ENCODE measurements at regions not wholly inside any gene's neighbourhood (a gene's known extent, or its start where the extent isn't known, plus 50 kb on each side); places are given as distances from the start of the nearest gene placed in this dataset.
"Not testable (repeated sequence)": the region's sequence is repeated elsewhere in the genome, so short reads cannot be mapped to it uniquely, and the experiment has no call there.

DNA sequence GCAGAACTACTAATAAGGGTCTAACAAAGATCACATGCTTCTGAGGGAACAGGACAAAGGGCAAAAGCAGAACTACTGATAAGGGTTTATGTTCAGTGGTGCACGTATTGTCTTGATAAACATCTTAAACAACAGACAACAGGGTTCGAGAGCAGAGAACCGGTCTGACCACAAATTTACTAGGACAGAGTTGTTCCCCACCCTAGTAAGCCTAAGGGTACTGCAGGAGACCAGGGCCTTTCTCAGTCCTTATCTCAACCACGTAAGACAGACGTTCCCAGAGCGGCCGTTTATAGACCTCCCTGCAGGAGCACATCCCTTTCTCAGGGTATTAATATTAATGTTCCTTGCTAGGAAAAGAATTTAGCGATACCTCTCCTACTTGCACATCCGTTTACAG lies 1089.5 kb upstream of the ATXN8OS start:
- TF ChIP-seq, protein P1, sequence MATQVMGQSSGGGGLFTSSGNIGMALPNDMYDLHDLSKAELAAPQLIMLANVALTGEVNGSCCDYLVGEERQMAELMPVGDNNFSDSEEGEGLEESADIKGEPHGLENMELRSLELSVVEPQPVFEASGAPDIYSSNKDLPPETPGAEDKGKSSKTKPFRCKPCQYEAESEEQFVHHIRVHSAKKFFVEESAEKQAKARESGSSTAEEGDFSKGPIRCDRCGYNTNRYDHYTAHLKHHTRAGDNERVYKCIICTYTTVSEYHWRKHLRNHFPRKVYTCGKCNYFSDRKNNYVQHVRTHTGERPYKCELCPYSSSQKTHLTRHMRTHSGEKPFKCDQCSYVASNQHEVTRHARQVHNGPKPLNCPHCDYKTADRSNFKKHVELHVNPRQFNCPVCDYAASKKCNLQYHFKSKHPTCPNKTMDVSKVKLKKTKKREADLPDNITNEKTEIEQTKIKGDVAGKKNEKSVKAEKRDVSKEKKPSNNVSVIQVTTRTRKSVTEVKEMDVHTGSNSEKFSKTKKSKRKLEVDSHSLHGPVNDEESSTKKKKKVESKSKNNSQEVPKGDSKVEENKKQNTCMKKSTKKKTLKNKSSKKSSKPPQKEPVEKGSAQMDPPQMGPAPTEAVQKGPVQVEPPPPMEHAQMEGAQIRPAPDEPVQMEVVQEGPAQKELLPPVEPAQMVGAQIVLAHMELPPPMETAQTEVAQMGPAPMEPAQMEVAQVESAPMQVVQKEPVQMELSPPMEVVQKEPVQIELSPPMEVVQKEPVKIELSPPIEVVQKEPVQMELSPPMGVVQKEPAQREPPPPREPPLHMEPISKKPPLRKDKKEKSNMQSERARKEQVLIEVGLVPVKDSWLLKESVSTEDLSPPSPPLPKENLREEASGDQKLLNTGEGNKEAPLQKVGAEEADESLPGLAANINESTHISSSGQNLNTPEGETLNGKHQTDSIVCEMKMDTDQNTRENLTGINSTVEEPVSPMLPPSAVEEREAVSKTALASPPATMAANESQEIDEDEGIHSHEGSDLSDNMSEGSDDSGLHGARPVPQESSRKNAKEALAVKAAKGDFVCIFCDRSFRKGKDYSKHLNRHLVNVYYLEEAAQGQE (tag by site-specific recombination; IDR thresholded peaks at IDR 0.05): not testable (repeated sequence)
- TF ChIP-seq, protein P2, sequence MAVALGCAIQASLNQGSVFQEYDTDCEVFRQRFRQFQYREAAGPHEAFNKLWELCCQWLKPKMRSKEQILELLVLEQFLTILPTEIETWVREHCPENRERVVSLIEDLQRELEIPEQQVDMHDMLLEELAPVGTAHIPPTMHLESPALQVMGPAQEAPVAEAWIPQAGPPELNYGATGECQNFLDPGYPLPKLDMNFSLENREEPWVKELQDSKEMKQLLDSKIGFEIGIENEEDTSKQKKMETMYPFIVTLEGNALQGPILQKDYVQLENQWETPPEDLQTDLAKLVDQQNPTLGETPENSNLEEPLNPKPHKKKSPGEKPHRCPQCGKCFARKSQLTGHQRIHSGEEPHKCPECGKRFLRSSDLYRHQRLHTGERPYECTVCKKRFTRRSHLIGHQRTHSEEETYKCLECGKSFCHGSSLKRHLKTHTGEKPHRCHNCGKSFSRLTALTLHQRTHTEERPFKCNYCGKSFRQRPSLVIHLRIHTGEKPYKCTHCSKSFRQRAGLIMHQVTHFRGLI (tag by site-specific recombination; IDR thresholded peaks at IDR 0.05): not testable (repeated sequence)
- TF ChIP-seq, protein P3, sequence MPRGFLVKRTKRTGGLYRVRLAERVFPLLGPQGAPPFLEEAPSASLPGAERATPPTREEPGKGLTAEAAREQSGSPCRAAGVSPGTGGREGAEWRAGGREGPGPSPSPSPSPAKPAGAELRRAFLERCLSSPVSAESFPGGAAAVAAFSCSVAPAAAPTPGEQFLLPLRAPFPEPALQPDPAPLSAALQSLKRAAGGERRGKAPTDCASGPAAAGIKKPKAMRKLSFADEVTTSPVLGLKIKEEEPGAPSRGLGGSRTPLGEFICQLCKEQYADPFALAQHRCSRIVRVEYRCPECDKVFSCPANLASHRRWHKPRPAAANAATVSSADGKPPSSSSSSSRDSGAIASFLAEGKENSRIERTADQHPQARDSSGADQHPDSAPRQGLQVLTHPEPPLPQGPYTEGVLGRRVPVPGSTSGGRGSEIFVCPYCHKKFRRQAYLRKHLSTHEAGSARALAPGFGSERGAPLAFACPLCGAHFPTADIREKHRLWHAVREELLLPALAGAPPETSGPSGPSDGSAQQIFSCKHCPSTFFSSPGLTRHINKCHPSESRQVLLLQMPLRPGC (tag by site-specific recombination; IDR thresholded peaks at IDR 0.05): not testable (repeated sequence)
- TF ChIP-seq, protein P4, sequence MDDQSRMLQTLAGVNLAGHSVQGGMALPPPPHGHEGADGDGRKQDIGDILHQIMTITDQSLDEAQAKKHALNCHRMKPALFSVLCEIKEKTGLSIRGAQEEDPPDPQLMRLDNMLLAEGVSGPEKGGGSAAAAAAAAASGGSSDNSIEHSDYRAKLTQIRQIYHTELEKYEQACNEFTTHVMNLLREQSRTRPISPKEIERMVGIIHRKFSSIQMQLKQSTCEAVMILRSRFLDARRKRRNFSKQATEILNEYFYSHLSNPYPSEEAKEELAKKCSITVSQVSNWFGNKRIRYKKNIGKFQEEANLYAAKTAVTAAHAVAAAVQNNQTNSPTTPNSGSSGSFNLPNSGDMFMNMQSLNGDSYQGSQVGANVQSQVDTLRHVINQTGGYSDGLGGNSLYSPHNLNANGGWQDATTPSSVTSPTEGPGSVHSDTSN (CRISPR knock-in tag; IDR thresholded peaks at IDR 0.05): not testable (repeated sequence)
- TF ChIP-seq, protein P5, sequence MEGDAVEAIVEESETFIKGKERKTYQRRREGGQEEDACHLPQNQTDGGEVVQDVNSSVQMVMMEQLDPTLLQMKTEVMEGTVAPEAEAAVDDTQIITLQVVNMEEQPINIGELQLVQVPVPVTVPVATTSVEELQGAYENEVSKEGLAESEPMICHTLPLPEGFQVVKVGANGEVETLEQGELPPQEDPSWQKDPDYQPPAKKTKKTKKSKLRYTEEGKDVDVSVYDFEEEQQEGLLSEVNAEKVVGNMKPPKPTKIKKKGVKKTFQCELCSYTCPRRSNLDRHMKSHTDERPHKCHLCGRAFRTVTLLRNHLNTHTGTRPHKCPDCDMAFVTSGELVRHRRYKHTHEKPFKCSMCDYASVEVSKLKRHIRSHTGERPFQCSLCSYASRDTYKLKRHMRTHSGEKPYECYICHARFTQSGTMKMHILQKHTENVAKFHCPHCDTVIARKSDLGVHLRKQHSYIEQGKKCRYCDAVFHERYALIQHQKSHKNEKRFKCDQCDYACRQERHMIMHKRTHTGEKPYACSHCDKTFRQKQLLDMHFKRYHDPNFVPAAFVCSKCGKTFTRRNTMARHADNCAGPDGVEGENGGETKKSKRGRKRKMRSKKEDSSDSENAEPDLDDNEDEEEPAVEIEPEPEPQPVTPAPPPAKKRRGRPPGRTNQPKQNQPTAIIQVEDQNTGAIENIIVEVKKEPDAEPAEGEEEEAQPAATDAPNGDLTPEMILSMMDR (tag by site-specific recombination; IDR thresholded peaks at IDR 0.05): not testable (repeated sequence)
